ENCODE measurements at regions not wholly inside any gene's neighbourhood (a gene's known extent, or its start where the extent isn't known, plus 50 kb on each side); places are given as distances from the start of the nearest gene placed in this dataset.
"Not testable (repeated sequence)": the region's sequence is repeated elsewhere in the genome, so short reads cannot be mapped to it uniquely, and the experiment has no call there.

- DNase-seq (ENCODE audit: low read depth) = no peak
Measured at GRCh38 chr18:8882632-8883408, 177.5 kb downstream of the MTCL1 start.

GRCh38 chr18:8883409-8883668 is 178.0 kb downstream of the MTCL1 start:
- no peak for DNase-seq (ENCODE audit: low read depth)

- not testable (repeated sequence) for DNase-seq (ENCODE audit: low read depth)
Measured at GRCh38 chr18:8887877-8888276, 182.5 kb downstream of the MTCL1 start.

GRCh38 chr18:8889489-8889888 is 184.1 kb downstream of the MTCL1 start:
- DNase-seq (ENCODE audit: low read depth) = peak; percentile 60

GRCh38 chr18:8890503-8890902 is 185.1 kb downstream of the MTCL1 start:
- DNase-seq (ENCODE audit: low read depth) = not testable (repeated sequence)

- DNase-seq (ENCODE audit: low read depth) = peak; percentile 94
Measured at GRCh38 chr18:8890957-8891464, 185.7 kb downstream of the MTCL1 start.

GRCh38 chr18:8893221-8893620 is 187.9 kb downstream of the MTCL1 start:
- DNase-seq (ENCODE audit: low read depth) = no peak

- DNase-seq (ENCODE audit: low read depth) = no peak
Measured at GRCh38 chr18:8893628-8894231, 188.4 kb downstream of the MTCL1 start.

GRCh38 chr18:8894823-8895222 is 189.5 kb downstream of the MTCL1 start:
- DNase-seq (ENCODE audit: low read depth) = no peak

GRCh38 chr18:8895341-8895740 is 190.0 kb downstream of the MTCL1 start:
- no peak for DNase-seq (ENCODE audit: low read depth)

GRCh38 chr18:8895987-8896619 is 190.7 kb downstream of the MTCL1 start:
- peak; percentile 98 for DNase-seq (ENCODE audit: low read depth)

GRCh38 chr18:8899000-8899399 is 193.6 kb downstream of the MTCL1 start:
- DNase-seq (ENCODE audit: low read depth) = no peak

- DNase-seq (ENCODE audit: low read depth) = no peak
Measured at GRCh38 chr18:8900552-8900951, 195.2 kb downstream of the MTCL1 start.

GRCh38 chr18:8901019-8901418 is 195.7 kb downstream of the MTCL1 start:
- DNase-seq (ENCODE audit: low read depth) = no peak

- no peak for DNase-seq (ENCODE audit: low read depth)
Measured at GRCh38 chr18:8904316-8904715, 198.2 kb upstream of the NDUFV2 start.

- no peak for DNase-seq (ENCODE audit: low read depth)
Measured at GRCh38 chr18:8908792-8909510, 193.5 kb upstream of the NDUFV2 start.

GRCh38 chr18:8910186-8910822 is 192.2 kb upstream of the NDUFV2 start:
- DNase-seq (ENCODE audit: low read depth) = no peak

- DNase-seq (ENCODE audit: low read depth) = no peak
Measured at GRCh38 chr18:8910843-8911242, 191.7 kb upstream of the NDUFV2 start.

- DNase-seq (ENCODE audit: low read depth) = no peak
Measured at GRCh38 chr18:8911408-8912340, 190.8 kb upstream of the NDUFV2 start.

- DNase-seq (ENCODE audit: low read depth) = no peak
Measured at GRCh38 chr18:8912348-8913326, 189.9 kb upstream of the NDUFV2 start.

Data from GM04503 (cell line).